ENCODE measurements at regions not wholly inside any gene's neighbourhood (a gene's known extent, or its start where the extent isn't known, plus 50 kb on each side); places are given as distances from the start of the nearest gene placed in this dataset.

GRCh38 chr5:110167384-110167783 is 477.7 kb downstream of the MAN2A1 start:
- DNase-seq (no peak), ATAC-seq (no peak)
- Mint-ChIP-seq H3K9me3 (peaks cover 9% of the 10 kb centered on the region), H3K4me3 (no peak overlapping the region), H3K4me1 (ENCODE audit: low read depth) (no peaks in the 10 kb centered on the region), H3K27me3 (ENCODE audit: low read depth) (no peaks in the 10 kb centered on the region), H3K36me3 (ENCODE audit: insufficient read depth) (peaks cover 1% of the 10 kb centered on the region)

- ATAC-seq = no peak
- H3K36me3 Mint-ChIP-seq (ENCODE audit: insufficient read depth) = peaks cover 1% of the 10 kb centered on the region
- H3K4me3 Mint-ChIP-seq = no peak overlapping the region
- peaks cover 13% of the 10 kb centered on the region for H3K9me3 Mint-ChIP-seq
- no peaks in the 10 kb centered on the region for H3K27me3 Mint-ChIP-seq (ENCODE audit: low read depth)
- H3K4me1 Mint-ChIP-seq (ENCODE audit: low read depth) = no peaks in the 10 kb centered on the region
- DNase-seq = no peak
These were observed 479.7 kb downstream of the MAN2A1 start for GRCh38 chr5:110169461-110169860.

GRCh38 chr5:110177729-110178128 is 488.0 kb downstream of the MAN2A1 start:
- ATAC-seq (no peak), DNase-seq (no peak)
- Mint-ChIP-seq H3K4me1 (ENCODE audit: low read depth) (no peaks in the 10 kb centered on the region), H3K9me3 (peaks cover 7% of the 10 kb centered on the region), H3K27me3 (ENCODE audit: low read depth) (no peaks in the 10 kb centered on the region), H3K36me3 (ENCODE audit: insufficient read depth) (no peaks in the 10 kb centered on the region), H3K4me3 (no peak overlapping the region)

- H3K4me3 Mint-ChIP-seq = no peak overlapping the region
- no peaks in the 10 kb centered on the region for H3K36me3 Mint-ChIP-seq (ENCODE audit: insufficient read depth)
- ATAC-seq (no peak), DNase-seq (no peak)
- no peaks in the 10 kb centered on the region for H3K4me1 Mint-ChIP-seq (ENCODE audit: low read depth)
- peaks cover 12% of the 10 kb centered on the region for H3K9me3 Mint-ChIP-seq
- no peaks in the 10 kb centered on the region for H3K27me3 Mint-ChIP-seq (ENCODE audit: low read depth)
These were observed 489.6 kb downstream of the MAN2A1 start for GRCh38 chr5:110179321-110179720.

GRCh38 chr5:110194191-110194590 is 504.5 kb downstream of the MAN2A1 start:
- DNase-seq (no peak), ATAC-seq (no peak)
- H3K36me3 Mint-ChIP-seq (ENCODE audit: insufficient read depth) = no peaks in the 10 kb centered on the region
- no peaks in the 10 kb centered on the region for H3K27me3 Mint-ChIP-seq (ENCODE audit: low read depth)
- no peaks in the 10 kb centered on the region for H3K4me1 Mint-ChIP-seq (ENCODE audit: low read depth)
- no peaks in the 10 kb centered on the region for H3K9me3 Mint-ChIP-seq
- no peak overlapping the region for H3K4me3 Mint-ChIP-seq

GRCh38 chr5:110195288-110195687 is 505.6 kb downstream of the MAN2A1 start:
- no peaks in the 10 kb centered on the region for H3K27me3 Mint-ChIP-seq (ENCODE audit: low read depth)
- H3K9me3 Mint-ChIP-seq = peaks cover 4% of the 10 kb centered on the region
- H3K36me3 Mint-ChIP-seq (ENCODE audit: insufficient read depth) = no peaks in the 10 kb centered on the region
- no peak overlapping the region for H3K4me3 Mint-ChIP-seq
- ATAC-seq = no peak
- H3K4me1 Mint-ChIP-seq (ENCODE audit: low read depth) = no peaks in the 10 kb centered on the region
- DNase-seq = no peak

- H3K4me1 Mint-ChIP-seq (ENCODE audit: low read depth) = no peaks in the 10 kb centered on the region
- no peaks in the 10 kb centered on the region for H3K36me3 Mint-ChIP-seq (ENCODE audit: insufficient read depth)
- H3K9me3 Mint-ChIP-seq = peaks cover 4% of the 10 kb centered on the region
- no peaks in the 10 kb centered on the region for H3K27me3 Mint-ChIP-seq (ENCODE audit: low read depth)
- no peak for DNase-seq
- no peak for ATAC-seq
- no peak overlapping the region for H3K4me3 Mint-ChIP-seq
These were observed 512.1 kb downstream of the MAN2A1 start for GRCh38 chr5:110201791-110202190.

GRCh38 chr5:110203661-110204060 is 513.9 kb downstream of the MAN2A1 start:
- Mint-ChIP-seq H3K9me3 (peaks cover 4% of the 10 kb centered on the region), H3K27me3 (ENCODE audit: low read depth) (no peaks in the 10 kb centered on the region), H3K4me1 (ENCODE audit: low read depth) (no peaks in the 10 kb centered on the region), H3K4me3 (no peak overlapping the region), H3K36me3 (ENCODE audit: insufficient read depth) (no peaks in the 10 kb centered on the region)
- DNase-seq (no peak), ATAC-seq (no peak)

GRCh38 chr5:110209401-110209800 is 517.1 kb downstream of the TMEM232 start:
- Mint-ChIP-seq H3K4me3 (no peak overlapping the region), H3K36me3 (ENCODE audit: insufficient read depth) (no peaks in the 10 kb centered on the region), H3K4me1 (ENCODE audit: low read depth) (no peaks in the 10 kb centered on the region), H3K27me3 (ENCODE audit: low read depth) (no peaks in the 10 kb centered on the region), H3K9me3 (peaks cover 10% of the 10 kb centered on the region)
- DNase-seq (no peak), ATAC-seq (no peak)

- Mint-ChIP-seq H3K4me1 (ENCODE audit: low read depth) (no peaks in the 10 kb centered on the region), H3K36me3 (ENCODE audit: insufficient read depth) (peaks cover 1% of the 10 kb centered on the region), H3K9me3 (peaks cover 49% of the 10 kb centered on the region), H3K4me3 (no peak overlapping the region), H3K27me3 (ENCODE audit: low read depth) (no peaks in the 10 kb centered on the region)
- ATAC-seq (no peak), DNase-seq (no peak)
These were observed 507.5 kb downstream of the TMEM232 start for GRCh38 chr5:110218981-110219380.

- Mint-ChIP-seq H3K4me3 (no peak overlapping the region), H3K27me3 (ENCODE audit: low read depth) (no peaks in the 10 kb centered on the region), H3K36me3 (ENCODE audit: insufficient read depth) (peaks cover 1% of the 10 kb centered on the region), H3K4me1 (ENCODE audit: low read depth) (no peaks in the 10 kb centered on the region), H3K9me3 (peaks cover 49% of the 10 kb centered on the region)
- DNase-seq (no peak), ATAC-seq (no peak)
These were observed 506.7 kb downstream of the TMEM232 start for GRCh38 chr5:110219769-110220168.

- H3K36me3 Mint-ChIP-seq (ENCODE audit: insufficient read depth) = peaks cover 1% of the 10 kb centered on the region
- H3K4me1 Mint-ChIP-seq (ENCODE audit: low read depth) = no peaks in the 10 kb centered on the region
- no peak overlapping the region for H3K4me3 Mint-ChIP-seq
- DNase-seq (no peak), ATAC-seq (no peak)
- H3K27me3 Mint-ChIP-seq (ENCODE audit: low read depth) = no peaks in the 10 kb centered on the region
- H3K9me3 Mint-ChIP-seq = peaks cover 46% of the 10 kb centered on the region
These were observed 505.4 kb downstream of the TMEM232 start for GRCh38 chr5:110221036-110221435.

GRCh38 chr5:110224050-110224449 is 502.4 kb downstream of the TMEM232 start:
- DNase-seq (no peak), ATAC-seq (no peak)
- Mint-ChIP-seq H3K4me1 (ENCODE audit: low read depth) (no peaks in the 10 kb centered on the region), H3K9me3 (peaks cover 37% of the 10 kb centered on the region), H3K4me3 (no peak overlapping the region), H3K27me3 (ENCODE audit: low read depth) (no peaks in the 10 kb centered on the region), H3K36me3 (ENCODE audit: insufficient read depth) (peaks cover 3% of the 10 kb centered on the region)

- H3K4me3 Mint-ChIP-seq = no peak overlapping the region
- H3K9me3 Mint-ChIP-seq = peaks cover 47% of the 10 kb centered on the region
- no peaks in the 10 kb centered on the region for H3K4me1 Mint-ChIP-seq (ENCODE audit: low read depth)
These were observed 500.5 kb downstream of the TMEM232 start for GRCh38 chr5:110225949-110226348.

GRCh38 chr5:110239786-110240185 is 486.7 kb downstream of the TMEM232 start:
- Mint-ChIP-seq H3K4me1 (ENCODE audit: low read depth) (no peaks in the 10 kb centered on the region), H3K36me3 (ENCODE audit: insufficient read depth) (no peaks in the 10 kb centered on the region), H3K27me3 (ENCODE audit: low read depth) (no peaks in the 10 kb centered on the region), H3K9me3 (no peaks in the 10 kb centered on the region), H3K4me3 (no peak overlapping the region)
- DNase-seq = no peak
- no peak for ATAC-seq

More at GRCh38 chr5:110225949-110226348, 500.5 kb downstream of the TMEM232 start:
- DNase-seq = no peak
- no peak for ATAC-seq
- H3K36me3 Mint-ChIP-seq (ENCODE audit: insufficient read depth) = peaks cover 1% of the 10 kb centered on the region
- no peaks in the 10 kb centered on the region for H3K27me3 Mint-ChIP-seq (ENCODE audit: low read depth)

GRCh38 chr5:110242950-110243349 is 483.5 kb downstream of the TMEM232 start:
- DNase-seq (no peak), ATAC-seq (no peak)
- Mint-ChIP-seq H3K9me3 (no peaks in the 10 kb centered on the region), H3K27me3 (ENCODE audit: low read depth) (no peaks in the 10 kb centered on the region), H3K36me3 (ENCODE audit: insufficient read depth) (no peaks in the 10 kb centered on the region), H3K4me1 (ENCODE audit: low read depth) (no peaks in the 10 kb centered on the region), H3K4me3 (no peak overlapping the region)

Data from activated T-cell treated with anti-CD3 and anti-CD28 coated beads, Interleukin-2, amount 50 U/mL, for 4 hours (primary cell).